ENCODE measurements at regions not wholly inside any gene's neighbourhood (a gene's known extent, or its start where the extent isn't known, plus 50 kb on each side); places are given as distances from the start of the nearest gene placed in this dataset.

- DNase-seq, result no peak
- H3K9me3 ChIP-seq, result no peaks in the 10 kb centered on the region
- no peak overlapping the region for H3K9ac ChIP-seq
- H3F3A ChIP-seq (replicated peaks; ENCODE audit: insufficient read depth), result no peaks in the 10 kb centered on the region
- TF ChIP-seq RFX5 (IDR thresholded peaks at IDR 0.05; ENCODE audit: low read length), result no peak
- TF ChIP-seq SMC3 (IDR thresholded peaks at IDR 0.05; ENCODE audit: low read depth, low read length), result no peak
- no peak for TF ChIP-seq NFIC (IDR thresholded peaks at IDR 0.05; ENCODE audit: borderline replicate concordance)
- TF ChIP-seq RCOR1 (IDR thresholded peaks at IDR 0.05; ENCODE audit: low read length), result no peak
- no peaks in the 10 kb centered on the region for H3K9me2 ChIP-seq
- H3K4me2 ChIP-seq, result no peak overlapping the region
- no peaks in the 10 kb centered on the region for H4K20me1 ChIP-seq (ENCODE audit: insufficient read depth)
- no peaks in the 10 kb centered on the region for H3K79me2 ChIP-seq (ENCODE audit: insufficient read depth)
- H3K27ac ChIP-seq (ENCODE audit: low read depth in 2 of 2, low read length in 1 of 2), result no peak overlapping the region
- no peaks in the 10 kb centered on the region; a peak in 2 of 4 replicates for H3K4me1 ChIP-seq (ENCODE audit: control insufficient read depth in 1 of 2, insufficient read depth in 2 of 2, low read depth in 1 of 2, low read length in 1 of 2)
- ChIA-PET CTCF (interaction anchor here (1.4 to 8.1 kb wide), 2 partner anchors 13 to 592 kb away, joined by 3 to 40 read pairs; no protein-coding TSS in a partner anchor), POLR2A (no interaction called here)
- WGBS (ENCODE audit: low lambda C conversion rate), result 80% methylated on average over 4 of the region's 4 CpGs
- no peaks in the 10 kb centered on the region for H3K27me3 ChIP-seq (ENCODE audit: insufficient read depth)
- no peak overlapping the region for H2AFZ ChIP-seq (ENCODE audit: low read depth)
- H3K36me3 ChIP-seq (replicated peaks in 1 of 2; ENCODE audit: control insufficient read depth in 1 of 2, insufficient read depth in 2 of 2, low read length in 1 of 2), result no peaks in the 10 kb centered on the region
- H3K4me3 ChIP-seq (ENCODE audit: low read depth in 2 of 2, low read length in 1 of 2), result no peak overlapping the region
Observed at GRCh38 chr13:30100226-30100625, 207.1 kb downstream of the KATNAL1 start.

- Histone ChIP-seq H3F3A (replicated peaks; ENCODE audit: insufficient read depth) (no peaks in the 10 kb centered on the region), H2AFZ (ENCODE audit: low read depth) (no peak overlapping the region), H4K20me1 (ENCODE audit: insufficient read depth) (no peaks in the 10 kb centered on the region), H3K27ac (ENCODE audit: low read depth in 2 of 2, low read length in 1 of 2) (no peak overlapping the region), H3K27me3 (ENCODE audit: insufficient read depth) (no peaks in the 10 kb centered on the region), H3K4me1 (ENCODE audit: control insufficient read depth in 1 of 2, insufficient read depth in 2 of 2, low read depth in 1 of 2, low read length in 1 of 2) (no peaks in the 10 kb centered on the region; a peak in 1 of 4 replicates), H3K9ac (no peak overlapping the region), H3K9me3 (no peaks in the 10 kb centered on the region), H3K36me3 (replicated peaks in 1 of 2; ENCODE audit: control insufficient read depth in 1 of 2, insufficient read depth in 2 of 2, low read length in 1 of 2) (no peaks in the 10 kb centered on the region), H3K79me2 (ENCODE audit: insufficient read depth) (no peaks in the 10 kb centered on the region), H3K4me3 (ENCODE audit: low read depth in 2 of 2, low read length in 1 of 2) (no peak overlapping the region), H3K9me2 (no peaks in the 10 kb centered on the region), H3K4me2 (no peak overlapping the region)
- TF ChIP-seq EZH2phosphoT487 (IDR thresholded peaks at IDR 0.05; ENCODE audit: borderline replicate concordance, low read depth) (no peak), POLR2AphosphoS5 (IDR thresholded peaks at IDR 0.05; ENCODE audit: low read depth, low read length) (no peak), MXI1 (IDR thresholded peaks at IDR 0.05; ENCODE audit: low read depth, low read length) (no peak), RAD21 (IDR thresholded peaks at IDR 0.05; ENCODE audit: low read length) (no peak), EP300 (IDR thresholded peaks at IDR 0.05; ENCODE audit: borderline replicate concordance in 1 of 2, low read depth in 1 of 2, low read length in 1 of 2) (no peak), RCOR1 (IDR thresholded peaks at IDR 0.05; ENCODE audit: low read length) (no peak), FOXM1 (IDR thresholded peaks at IDR 0.05; ENCODE audit: low read depth) (no peak), MAX (IDR thresholded peaks at IDR 0.05; ENCODE audit: low read depth) (no peak), TEAD4 (IDR thresholded peaks at IDR 0.05; ENCODE audit: borderline replicate concordance, insufficient read depth) (no peak), TCF12 (IDR thresholded peaks at IDR 0.05) (no peak), CHD2 (IDR thresholded peaks at IDR 0.05; ENCODE audit: low read length, partially characterized antibody) (no peak), REST (IDR thresholded peaks at IDR 0.05; ENCODE audit: low read depth, low read length) (no peak), MEF2A (IDR thresholded peaks at IDR 0.05; ENCODE audit: borderline replicate concordance, low read depth) (no peak), SIN3A (IDR thresholded peaks at IDR 0.05; ENCODE audit: borderline replicate concordance, low read depth, low read length) (no peak), GABPA (IDR thresholded peaks at IDR 0.05; ENCODE audit: low read depth) (no peak), JUND (IDR thresholded peaks at IDR 0.05) (no peak)
- ChIA-PET CTCF (interaction anchor here (1.0 to 8.1 kb wide), 3 partner anchors 16 to 327 kb away, joined by 3 to 40 read pairs (median 3); no protein-coding TSS in a partner anchor), POLR2A (no interaction called here)
- no peak for DNase-seq
- WGBS (ENCODE audit: low lambda C conversion rate), result 59% methylated on average over 5 of the region's 5 CpGs
Observed at GRCh38 chr13:30097701-30098100, 209.7 kb downstream of the KATNAL1 start.

Data from SK-N-SH (cell line).